GM10266 (cell line): ENCODE measurements at regions not wholly inside any gene's neighbourhood (a gene's known extent, or its start where the extent isn't known, plus 50 kb on each side); places are given as distances from the start of the nearest gene placed in this dataset.
A peak's percentile ranks its signal among the peaks of the same experiment; 100 is the strongest.

Experiments
- DNase-seq: peaks from one replicate; pipeline ENCODE4 v3.0.0; 2012; ENCODE audit errors: extremely low spot score
- CTCF ChIP-seq: IDR thresholded peaks from 2 replicates; pipeline ENCODE4 v1.5.1; 2012; ENCODE audit warnings: mild to moderate bottlenecking, low read depth; ENCODE audit not compliant: control insufficient read depth, insufficient read depth; ENCODE audit errors: missing control alignments

DNA sequence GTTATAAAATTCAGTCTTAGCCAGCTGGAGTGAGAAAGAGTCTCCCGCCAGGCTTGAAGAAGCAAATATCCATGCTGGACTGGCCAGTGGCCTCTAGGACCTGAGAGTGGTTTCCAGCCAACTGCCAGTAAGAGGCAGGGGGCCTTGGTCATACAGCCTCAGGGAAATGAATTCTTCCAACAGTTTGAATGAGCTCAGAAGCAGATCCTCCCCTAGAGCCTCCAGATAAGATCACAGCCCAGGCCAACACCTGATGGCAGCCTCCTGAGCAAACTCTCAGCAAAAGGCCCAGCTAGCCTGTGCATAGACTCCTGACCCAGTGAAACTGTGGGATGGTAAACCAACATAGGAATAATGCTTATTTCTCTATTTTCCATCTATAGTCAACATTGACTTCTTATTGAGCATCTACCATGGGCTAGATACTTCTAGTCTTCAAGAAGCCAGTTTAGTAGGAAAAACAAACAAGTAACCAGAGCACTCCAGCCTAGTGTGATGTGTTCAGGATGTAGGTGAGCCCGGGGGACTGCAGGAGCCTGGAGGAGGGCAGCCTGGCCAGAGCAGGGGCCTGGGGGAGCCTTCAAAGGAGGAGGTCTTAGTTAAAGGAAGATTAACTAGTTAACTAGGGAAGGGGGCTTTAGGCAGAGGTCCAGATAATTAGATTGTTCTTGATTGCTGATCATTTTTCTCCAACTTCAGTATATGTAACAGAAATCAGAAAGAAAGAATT is 115.4 kb upstream of the ADO start:
- DNase-seq: no peak
- no peak for TF ChIP-seq CTCF

- no peak for TF ChIP-seq CTCF
- no peak for DNase-seq
Measured at GRCh38 chr10:62689712-62690111, 114.8 kb upstream of the ADO start.

DNA sequence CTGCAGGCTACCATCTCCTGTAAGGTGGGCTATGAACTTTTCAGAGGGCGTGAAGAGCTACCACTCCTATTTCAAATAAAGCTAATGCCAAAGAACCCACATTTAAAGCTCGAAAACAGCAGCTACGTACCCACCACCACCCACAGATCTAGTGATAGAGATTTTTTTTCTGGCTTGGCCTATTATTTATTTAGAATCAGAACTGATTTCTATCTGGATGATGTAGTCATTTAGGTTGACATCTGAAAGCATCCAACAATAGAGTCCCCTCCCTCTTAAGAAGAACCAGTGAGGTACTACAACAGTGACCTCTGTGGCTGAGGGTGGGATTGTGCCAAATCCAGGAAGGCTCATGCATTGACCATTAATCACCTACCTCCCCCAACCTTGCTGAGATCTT is 113.8 kb upstream of the ADO start:
- TF ChIP-seq CTCF: peak; percentile 20
- no peak for DNase-seq

- TF ChIP-seq CTCF: no peak
- DNase-seq: no peak
Measured at GRCh38 chr10:62691336-62691735, 113.2 kb upstream of the ADO start.

GRCh38 chr10:62692085-62692484 is 112.4 kb upstream of the ADO start:
- no peak for TF ChIP-seq CTCF
- DNase-seq: no peak

DNA sequence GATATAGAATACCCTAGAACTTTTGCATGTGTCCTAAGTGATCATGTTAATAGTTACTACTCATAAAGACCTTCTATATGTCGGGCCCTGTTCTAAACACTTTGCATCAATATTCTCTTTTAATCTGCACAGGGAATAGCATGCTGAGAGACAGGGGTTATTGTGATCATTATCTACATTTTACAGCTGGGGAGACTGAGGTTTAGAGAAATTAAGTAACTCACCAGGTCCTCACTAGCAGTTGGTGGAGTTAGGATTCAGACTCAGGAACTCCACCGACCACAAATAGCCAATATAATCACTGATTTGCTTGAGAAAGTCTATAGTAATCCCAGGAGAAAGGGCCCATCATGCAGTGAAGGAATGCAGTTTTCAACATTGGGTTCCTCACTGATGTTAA is 111.2 kb upstream of the ADO start:
- no peak for DNase-seq

More for the DNA sequence above, 111.2 kb upstream of the ADO start:
- no peak for TF ChIP-seq CTCF
